Nephron progenitor cell (in vitro differentiated cells): ENCODE measurements at regions not wholly inside any gene's neighbourhood (a gene's known extent, or its start where the extent isn't known, plus 50 kb on each side); places are given as distances from the start of the nearest gene placed in this dataset.
"Not testable (repeated sequence)": the region's sequence is repeated elsewhere in the genome, so short reads cannot be mapped to it uniquely, and the experiment has no call there.

Experiments used
- DNase-seq: peaks from one replicate; pipeline ENCODE4 v3.0.0; 2021
- H3K27ac Mint-ChIP-seq: 2 replicates; pipeline ENCODE4 v1.8.0; 2021; ENCODE audit warnings: mild to moderate bottlenecking, moderate library complexity, mixed read lengths
- H3K27me3 Mint-ChIP-seq: 2 replicates; pipeline ENCODE4 v1.8.0; 2021; ENCODE audit warnings: mild to moderate bottlenecking, low read depth, mixed read lengths; ENCODE audit not compliant: poor library complexity
- H3K36me3 Mint-ChIP-seq: 2 replicates; pipeline ENCODE4 v1.8.0; 2021; ENCODE audit warnings: low read depth, mixed read lengths
- H3K4me1 Mint-ChIP-seq: 2 replicates; pipeline ENCODE4 v1.8.0; 2021; ENCODE audit warnings: mixed read lengths
- H3K4me3 Mint-ChIP-seq: 2 replicates; pipeline ENCODE4 v1.8.0; 2021; ENCODE audit warnings: mild to moderate bottlenecking, moderate library complexity, mixed read lengths
- H3K9me3 Mint-ChIP-seq: 2 replicates; pipeline ENCODE4 v1.8.0; 2021; ENCODE audit warnings: mild to moderate bottlenecking, moderate library complexity, mixed read lengths
- CTCF ChIP-seq: fragments of 200-600 bp; sonication (generic); IDR thresholded peaks from 2 replicates; pipeline ENCODE4 v1.5.0; 2021; ENCODE audit warnings: antibody characterized with exemption

DNA sequence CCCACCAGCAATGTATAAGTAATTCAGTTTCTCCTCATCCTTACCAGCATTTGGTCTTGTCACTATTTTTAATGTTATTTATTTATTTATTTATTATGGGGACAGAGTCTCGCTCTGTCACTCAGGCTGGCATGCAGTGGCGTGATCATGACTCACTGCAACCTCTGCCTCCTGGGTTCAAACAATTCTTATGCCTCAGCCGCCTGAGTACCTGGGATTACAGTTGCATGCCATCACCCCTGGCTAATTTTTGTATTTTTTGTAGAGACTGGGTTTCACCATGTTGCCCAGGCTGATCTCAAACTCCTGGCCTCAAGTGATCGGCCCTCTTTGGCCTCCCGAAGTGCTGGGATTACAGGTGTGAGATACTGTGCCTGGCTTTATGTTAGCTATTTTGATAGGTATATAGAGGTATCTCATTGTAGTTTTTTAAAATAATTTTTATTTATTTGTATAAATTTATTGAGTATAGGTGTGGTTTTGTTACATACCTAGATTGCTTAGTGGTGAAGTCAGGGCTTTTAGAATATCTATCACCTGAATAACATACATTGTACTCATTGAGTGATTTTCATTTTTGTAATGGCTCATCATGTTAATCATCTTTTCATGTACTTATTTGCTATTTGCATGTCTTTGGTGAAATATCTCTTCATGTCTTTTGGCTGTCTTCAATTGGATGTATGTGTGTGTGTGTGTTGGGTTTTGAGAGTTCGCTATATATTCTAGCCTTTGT is 53.3 kb downstream of the TANC2 start:
- Mint-ChIP-seq H3K4me3 (no peak overlapping the region), H3K27me3 (no peaks in the 10 kb centered on the region), H3K9me3 (peaks cover 16% of the 10 kb centered on the region), H3K36me3 (peaks cover 13% of the 10 kb centered on the region), H3K4me1 (no peaks in the 10 kb centered on the region), H3K27ac (no peak overlapping the region)
- TF ChIP-seq CTCF, result no peak
- no peak for DNase-seq

GRCh38 chr17:63022567-63022966 is 56.5 kb downstream of the TANC2 start:
- DNase-seq, result no peak
- H3K4me1 Mint-ChIP-seq, result no peaks in the 10 kb centered on the region
- no peak overlapping the region for H3K27ac Mint-ChIP-seq
- peaks cover 13% of the 10 kb centered on the region for H3K36me3 Mint-ChIP-seq
- no peaks in the 10 kb centered on the region for H3K27me3 Mint-ChIP-seq
- H3K9me3 Mint-ChIP-seq, result peaks cover 16% of the 10 kb centered on the region
- no peak overlapping the region for H3K4me3 Mint-ChIP-seq
- TF ChIP-seq CTCF, result no peak

DNA sequence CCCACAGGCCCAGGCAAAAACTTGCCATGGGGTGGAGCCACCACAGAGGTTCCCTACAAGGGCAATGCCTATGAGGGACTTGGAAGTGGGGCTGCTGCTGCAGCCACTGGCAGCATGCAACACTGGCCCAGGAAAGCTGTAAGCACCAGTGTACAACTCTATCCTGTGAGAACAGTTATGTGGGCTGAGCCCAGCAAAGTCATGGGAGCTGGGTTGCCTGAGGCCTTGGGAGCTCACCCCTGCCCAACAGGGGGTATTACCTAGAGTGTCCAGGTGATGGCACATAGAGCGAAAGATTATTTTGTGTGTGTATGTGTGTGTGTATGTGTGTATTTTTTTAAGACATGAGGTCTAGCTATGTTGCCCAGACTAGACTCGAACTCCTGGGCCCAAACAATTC is 57.0 kb downstream of the TANC2 start:
- H3K9me3 Mint-ChIP-seq, result peaks cover 16% of the 10 kb centered on the region
- H3K4me3 Mint-ChIP-seq, result no peak overlapping the region
- H3K36me3 Mint-ChIP-seq, result peaks cover 13% of the 10 kb centered on the region
- DNase-seq, result no peak
- no peaks in the 10 kb centered on the region for H3K4me1 Mint-ChIP-seq
- H3K27ac Mint-ChIP-seq, result no peak overlapping the region
- no peaks in the 10 kb centered on the region for H3K27me3 Mint-ChIP-seq
- TF ChIP-seq CTCF, result no peak

DNA sequence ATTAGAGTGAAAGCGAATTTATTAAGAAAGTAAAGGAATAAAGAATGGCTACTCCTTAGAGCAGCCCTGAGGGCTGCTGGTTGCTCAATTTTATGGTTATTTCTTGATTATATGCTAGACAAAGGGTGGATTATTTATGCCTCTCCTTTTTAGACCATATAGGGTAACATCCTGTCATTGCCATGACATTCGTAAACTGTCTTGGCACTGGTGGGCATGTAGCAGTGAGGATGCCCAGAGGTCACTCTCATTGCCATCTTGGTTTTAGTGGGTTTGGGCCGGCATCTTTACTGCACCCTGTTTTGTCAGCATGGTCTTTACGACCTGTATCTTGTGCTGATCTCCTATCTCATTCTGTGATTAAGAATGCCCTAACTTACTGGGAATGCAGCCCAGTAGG is 58.2 kb downstream of the TANC2 start:
- Mint-ChIP-seq H3K27me3 (no peaks in the 10 kb centered on the region), H3K27ac (no peak overlapping the region), H3K4me1 (no peaks in the 10 kb centered on the region), H3K36me3 (peaks cover 13% of the 10 kb centered on the region), H3K4me3 (no peak overlapping the region), H3K9me3 (peaks cover 16% of the 10 kb centered on the region)
- TF ChIP-seq CTCF, result no peak
- no peak for DNase-seq

DNA sequence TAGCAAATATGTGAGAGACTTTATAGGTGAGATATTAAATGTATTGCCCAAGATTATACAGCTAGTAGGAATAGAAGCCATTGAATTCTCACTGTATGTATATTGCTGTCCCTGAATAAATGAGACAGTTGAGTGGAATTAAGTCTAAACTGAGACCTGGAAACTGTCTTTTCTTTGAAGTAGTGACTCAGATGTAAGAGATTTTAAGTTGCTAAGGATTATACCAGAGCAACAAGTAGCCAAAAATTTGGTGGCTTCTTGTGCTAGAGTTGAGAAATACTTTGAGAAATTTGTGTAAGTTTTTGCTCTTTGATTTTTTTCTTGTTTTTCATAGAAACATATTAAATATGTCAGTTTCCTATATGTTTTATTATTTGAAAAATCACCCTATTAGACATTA is 58.7 kb downstream of the TANC2 start:
- DNase-seq, result no peak
- no peak overlapping the region for H3K27ac Mint-ChIP-seq
- no peak overlapping the region for H3K4me3 Mint-ChIP-seq
- no peak for TF ChIP-seq CTCF
- H3K4me1 Mint-ChIP-seq, result no peaks in the 10 kb centered on the region
- no peaks in the 10 kb centered on the region for H3K27me3 Mint-ChIP-seq
- H3K36me3 Mint-ChIP-seq, result peaks cover 13% of the 10 kb centered on the region
- peaks cover 16% of the 10 kb centered on the region for H3K9me3 Mint-ChIP-seq

DNA sequence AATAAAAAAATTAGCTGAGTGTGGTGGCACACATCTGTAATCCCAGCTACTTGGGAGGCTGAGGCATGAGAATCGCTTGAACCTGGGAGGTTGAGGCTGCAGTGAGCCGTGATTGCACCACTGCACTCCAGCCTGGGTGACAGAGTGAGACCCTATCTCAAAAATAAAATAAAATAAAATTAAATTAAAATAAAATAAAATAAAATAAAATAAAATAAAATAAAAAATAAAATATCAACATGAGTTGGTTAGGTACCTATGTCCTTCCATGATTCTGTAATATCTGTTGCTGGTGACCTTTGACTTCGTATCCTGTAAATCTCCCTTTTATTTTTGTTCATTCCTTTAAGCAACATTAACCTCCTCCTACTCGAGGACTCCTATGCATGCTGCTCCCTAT is 59.6 kb downstream of the TANC2 start:
- H3K4me1 Mint-ChIP-seq, H3K27me3 Mint-ChIP-seq, H3K4me3 Mint-ChIP-seq, DNase-seq, H3K27ac Mint-ChIP-seq, H3K36me3 Mint-ChIP-seq: not testable (repeated sequence)
- peaks cover 13% of the 10 kb centered on the region for H3K9me3 Mint-ChIP-seq
